SK-MEL-5 (cell line): ENCODE measurements at regions not wholly inside any gene's neighbourhood (a gene's known extent, or its start where the extent isn't known, plus 50 kb on each side); places are given as distances from the start of the nearest gene placed in this dataset.
"Not testable (repeated sequence)": the region's sequence is repeated elsewhere in the genome, so short reads cannot be mapped to it uniquely, and the experiment has no call there.

Experiments used
- DNase-seq: peaks from one replicate; pipeline ENCODE4 v3.0.0-alpha.2; 2016; ENCODE audit warnings: low read depth, low spot score
- in situ Hi-C: cut with HindIII; loops from 2 replicates; pipeline ENCODE4 v1.10.0; 2016; ENCODE audit warnings: low sequenced_read_pairs, high pct_unique_total_duplicates, low pct_unique_long_range_greater_than_20kb

DNA sequence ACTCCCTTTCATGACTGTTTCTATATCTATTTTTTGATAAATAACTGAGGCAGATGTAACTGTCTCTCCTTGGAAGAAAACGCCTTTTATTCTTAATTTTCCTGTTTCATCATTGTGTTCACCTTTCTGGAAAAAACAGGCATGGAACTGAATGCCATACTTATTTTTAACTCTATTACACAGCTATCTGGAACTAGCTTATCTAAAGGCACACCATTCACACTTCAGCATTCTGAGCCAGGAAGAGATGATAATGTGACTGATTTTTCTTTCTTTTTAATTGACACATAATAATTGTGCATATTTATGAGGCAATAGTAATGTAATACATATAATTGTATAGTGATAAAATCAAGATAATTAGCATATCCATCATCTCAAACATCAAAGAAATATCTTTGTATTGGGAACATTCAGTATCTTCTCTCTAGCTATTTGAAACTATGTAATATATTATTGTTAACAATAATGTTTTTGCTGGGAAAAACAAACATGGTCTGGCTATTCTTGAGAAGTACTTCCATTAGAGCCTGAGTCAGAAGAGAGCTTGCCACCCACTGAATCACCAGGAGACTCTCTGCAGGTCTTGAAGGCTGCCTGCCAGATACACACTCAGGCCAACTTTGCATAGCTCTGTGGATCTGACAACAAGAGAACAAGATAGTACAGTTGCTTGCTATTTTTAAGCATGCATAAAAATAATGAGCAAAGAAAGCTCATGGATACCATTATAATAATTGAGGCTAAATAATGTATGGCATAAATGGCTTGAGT is 501.0 kb upstream of the EDIL3 start:
- in situ Hi-C loops, result no loop called here
- no peak for DNase-seq

DNA sequence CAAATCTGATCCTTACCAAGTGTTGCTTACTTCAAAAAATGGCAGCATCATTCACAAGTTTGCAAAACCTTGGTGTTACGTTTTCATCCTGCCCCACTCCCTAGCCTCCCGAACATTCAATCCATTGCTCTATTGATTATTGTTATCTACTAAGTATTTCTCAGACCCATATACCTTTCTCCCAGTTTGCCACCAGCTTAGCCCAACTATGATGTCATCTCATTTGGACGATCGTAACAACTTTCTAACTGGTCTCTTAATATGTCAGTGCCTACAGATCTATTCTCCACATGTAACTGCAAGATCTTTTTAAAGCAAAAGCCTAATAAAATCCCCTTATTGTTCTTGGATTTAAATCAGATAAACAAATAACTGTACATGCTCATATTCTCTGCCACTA is 497.1 kb upstream of the EDIL3 start:
- no peak for DNase-seq
- in situ Hi-C loops, result no loop called here

DNA sequence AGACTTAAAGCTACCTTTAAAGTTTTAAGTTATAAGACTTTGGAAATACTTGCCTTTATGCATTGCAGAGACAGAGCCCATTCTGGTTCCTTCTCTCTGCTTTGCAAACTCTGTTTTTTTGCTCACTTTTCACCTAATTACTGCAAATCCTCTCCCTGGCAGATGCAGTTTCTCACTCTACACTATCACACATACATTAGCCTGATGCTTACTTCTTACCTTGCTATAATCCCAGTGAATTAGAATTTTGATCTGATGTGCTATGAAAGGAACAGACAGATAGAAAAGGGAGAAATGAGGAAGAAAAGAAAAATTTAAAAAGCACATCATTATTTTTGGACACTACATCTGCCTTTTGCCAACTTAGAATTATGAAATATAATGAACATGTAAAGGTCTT is 489.5 kb upstream of the EDIL3 start:
- no peak for DNase-seq
- in situ Hi-C loops, result no loop called here

DNA sequence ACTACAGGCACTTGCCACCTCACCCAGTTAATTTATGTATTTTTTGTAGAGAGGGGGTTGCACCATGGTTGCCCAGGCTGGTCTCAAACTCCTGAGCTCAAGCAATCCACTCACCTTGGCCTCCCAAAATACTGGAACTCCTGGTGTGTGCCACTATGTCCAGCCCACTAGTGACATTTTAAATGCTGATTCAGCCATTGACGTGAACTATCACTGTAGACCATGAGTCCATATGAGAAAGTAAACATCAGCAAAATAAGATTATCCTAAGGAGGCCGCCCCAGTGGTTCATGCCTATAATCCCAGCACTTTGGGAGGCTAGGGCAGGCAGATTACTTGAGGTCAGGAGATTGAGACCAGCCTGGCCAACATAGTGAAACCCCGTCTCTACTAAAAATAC is 488.1 kb upstream of the EDIL3 start:
- in situ Hi-C loops, result no loop called here
- no peak for DNase-seq

DNA sequence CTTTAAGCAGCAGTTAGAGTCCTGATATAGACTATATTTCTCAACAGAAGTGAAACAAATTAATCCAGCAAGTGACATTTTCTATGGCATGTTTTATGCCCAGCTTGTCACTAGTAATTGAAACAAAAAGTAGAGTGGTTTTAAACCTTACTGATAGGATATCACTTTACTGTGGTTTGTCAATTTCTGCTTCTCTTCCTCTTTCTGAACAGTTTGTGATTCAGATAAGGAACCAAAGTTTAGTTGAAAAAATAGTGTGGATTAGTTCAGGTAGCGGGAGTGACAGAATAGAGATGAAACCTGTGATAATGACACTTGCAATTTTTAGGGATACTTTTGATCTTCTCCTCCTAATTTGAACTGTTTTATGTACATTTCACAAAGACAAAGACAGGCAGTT is 485.7 kb upstream of the EDIL3 start:
- in situ Hi-C loops, result no loop called here
- DNase-seq, result no peak

DNA sequence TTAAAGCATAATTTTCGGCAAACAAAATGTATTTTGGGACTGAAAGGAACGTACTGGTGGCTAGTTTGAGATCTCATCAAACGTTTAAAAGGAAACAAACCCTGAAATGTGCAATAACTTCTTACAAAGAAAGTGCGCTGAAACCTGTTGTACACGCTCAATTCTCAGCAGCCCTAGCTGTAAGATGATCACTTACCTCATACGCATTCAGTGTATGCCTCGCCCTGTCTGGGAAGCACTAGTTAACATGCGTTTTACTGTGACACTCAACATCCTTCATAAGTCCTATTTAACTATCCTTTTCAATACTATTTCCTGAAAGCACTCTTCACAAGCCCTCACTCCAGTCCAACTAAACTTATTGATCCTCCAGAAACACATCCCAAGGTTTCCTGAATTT is 485.0 kb upstream of the EDIL3 start:
- in situ Hi-C loops, result no loop called here
- DNase-seq, result no peak

DNA sequence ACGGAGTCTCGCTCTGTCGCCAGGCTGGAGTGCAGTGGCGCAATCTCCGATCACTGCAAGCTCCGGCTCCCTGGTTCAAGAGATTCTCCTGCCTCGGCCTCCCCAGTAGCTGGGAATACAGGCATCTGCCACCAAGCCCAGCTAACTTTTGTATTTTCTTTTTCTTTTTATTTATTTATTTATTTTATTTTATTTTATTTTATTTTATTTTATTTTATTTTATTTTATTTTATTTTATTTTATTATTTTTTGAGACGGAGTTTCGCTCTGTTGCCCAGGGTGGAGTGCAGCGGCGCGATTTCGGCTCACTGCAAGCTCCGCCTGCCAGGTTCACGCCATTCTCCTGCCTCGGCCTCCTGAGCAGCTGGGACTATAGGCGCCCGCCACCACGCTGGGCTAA is 479.3 kb upstream of the EDIL3 start:
- in situ Hi-C loops, DNase-seq: not testable (repeated sequence)

DNA sequence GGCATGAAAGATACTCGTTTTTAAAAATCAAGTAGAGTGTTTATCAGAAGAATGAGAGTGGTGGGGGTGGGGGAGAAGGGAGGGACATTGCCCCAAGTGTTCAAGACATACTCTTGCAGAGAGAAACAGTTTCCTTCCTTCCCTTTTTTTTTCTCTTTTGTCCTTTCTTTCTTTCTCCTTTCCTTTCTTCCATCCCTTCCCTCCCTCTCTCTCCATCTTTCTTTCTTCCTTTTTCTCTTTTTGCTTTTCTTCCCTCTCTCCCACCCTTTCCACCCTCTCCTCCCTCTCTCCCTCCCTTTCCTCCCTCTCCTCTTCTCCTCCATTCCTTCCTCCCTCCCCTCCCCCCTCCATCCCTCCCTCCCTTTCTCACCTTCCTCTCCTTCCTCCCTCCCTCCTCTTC is 478.3 kb upstream of the EDIL3 start:
- no peak for DNase-seq
- in situ Hi-C loops, result no loop called here

DNA sequence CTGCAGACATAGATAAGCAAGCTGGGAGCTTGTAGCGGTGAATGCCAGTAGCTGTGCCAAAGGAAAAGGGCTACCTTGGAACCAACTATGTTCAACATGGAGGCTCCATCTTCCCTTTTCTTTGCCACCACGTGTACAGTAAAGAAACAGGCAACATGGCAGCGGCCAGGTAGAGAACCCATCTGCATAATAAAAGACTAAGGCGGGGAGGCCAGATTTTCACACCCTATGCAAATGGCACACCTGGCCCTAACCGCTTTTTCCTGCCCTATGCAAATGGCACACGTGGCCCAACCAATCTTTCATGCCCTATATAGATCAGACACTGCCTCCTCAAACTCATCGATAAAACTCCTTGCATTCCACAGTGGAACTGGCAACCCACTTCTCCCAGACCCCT is 477.5 kb upstream of the EDIL3 start:
- in situ Hi-C loops, result no loop called here

DNA sequence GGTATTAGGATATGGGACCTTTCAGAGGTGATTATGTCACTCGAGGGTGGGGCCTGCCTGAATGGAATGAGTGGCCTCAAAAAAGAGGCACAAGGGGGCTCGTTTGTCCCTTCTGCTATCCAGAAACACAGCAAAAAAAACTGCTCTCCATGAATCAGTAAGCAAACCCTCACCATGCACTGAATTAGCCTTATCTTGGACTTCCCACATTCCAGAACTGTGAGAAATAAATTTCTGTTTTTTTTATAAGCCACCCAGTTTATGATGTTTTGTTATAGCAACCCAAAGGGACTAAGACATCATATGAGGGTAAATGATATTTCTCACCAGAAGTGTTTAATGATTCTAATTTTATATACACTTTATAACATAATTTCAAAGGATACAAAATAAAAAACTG is 476.6 kb upstream of the EDIL3 start:
- in situ Hi-C loops, result no loop called here
- no peak for DNase-seq

More for the DNA sequence above, 477.5 kb upstream of the EDIL3 start:
- DNase-seq, result no peak

DNA sequence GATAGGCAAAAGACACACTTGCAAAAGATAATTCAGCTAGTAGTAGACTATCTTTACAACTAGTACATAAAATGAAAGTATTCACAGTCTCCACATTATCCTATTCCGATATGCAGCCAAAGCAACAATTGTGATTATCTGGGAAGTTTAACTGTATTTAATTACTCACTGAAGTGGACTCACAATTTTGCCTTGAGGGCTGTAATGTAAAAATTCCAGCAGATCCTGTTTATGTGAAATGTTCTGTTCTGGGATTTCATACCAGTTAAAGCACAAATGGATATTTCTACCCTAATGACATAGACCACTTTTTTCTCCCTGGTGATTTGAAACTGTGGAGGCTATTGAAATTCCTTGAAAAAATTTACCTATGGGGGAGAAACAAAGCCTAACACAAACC is 474.4 kb upstream of the EDIL3 start:
- DNase-seq, result no peak
- in situ Hi-C loops, result no loop called here

DNA sequence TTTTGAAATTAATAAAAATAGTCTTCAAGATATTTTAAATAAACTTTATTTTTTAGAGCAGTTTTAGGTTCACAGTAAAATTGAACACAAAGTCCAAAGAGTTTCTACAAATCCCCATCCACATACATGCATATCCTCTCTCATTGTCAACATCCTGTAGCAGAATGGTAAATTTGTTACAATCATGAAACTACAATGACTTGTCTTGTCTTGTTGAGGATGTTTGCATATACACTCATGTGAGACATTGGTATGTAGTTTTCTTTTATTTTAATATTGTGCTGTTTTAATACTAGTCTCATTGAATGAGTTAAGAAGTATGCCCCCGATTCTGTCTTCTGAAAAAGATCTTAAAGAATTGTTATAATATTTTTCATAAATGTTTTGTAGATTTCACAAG is 447.0 kb upstream of the EDIL3 start:
- DNase-seq, result no peak
- in situ Hi-C loops, result no loop called here

DNA sequence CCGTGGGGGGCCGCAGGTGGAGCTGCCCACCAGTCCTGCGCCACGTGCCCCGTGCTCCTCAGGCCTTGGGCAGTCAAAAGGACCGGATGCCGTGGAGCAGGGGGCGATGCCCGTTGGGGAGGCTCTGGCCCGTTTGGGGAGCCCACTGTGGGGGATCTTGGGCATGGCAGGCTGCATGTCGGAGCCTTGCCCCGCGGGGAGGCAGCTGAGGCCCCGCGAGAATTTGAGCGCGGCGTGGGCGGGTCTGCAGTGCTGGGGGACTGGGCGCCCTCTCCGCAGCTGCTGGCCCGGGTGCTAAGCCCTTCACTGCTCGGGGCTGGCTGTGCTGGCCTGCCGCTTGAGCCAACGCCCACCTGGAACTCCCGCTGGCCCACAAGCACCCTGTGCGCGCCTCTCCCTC is 445.6 kb upstream of the EDIL3 start:
- no peak for DNase-seq
- in situ Hi-C loops, result no loop called here

DNA sequence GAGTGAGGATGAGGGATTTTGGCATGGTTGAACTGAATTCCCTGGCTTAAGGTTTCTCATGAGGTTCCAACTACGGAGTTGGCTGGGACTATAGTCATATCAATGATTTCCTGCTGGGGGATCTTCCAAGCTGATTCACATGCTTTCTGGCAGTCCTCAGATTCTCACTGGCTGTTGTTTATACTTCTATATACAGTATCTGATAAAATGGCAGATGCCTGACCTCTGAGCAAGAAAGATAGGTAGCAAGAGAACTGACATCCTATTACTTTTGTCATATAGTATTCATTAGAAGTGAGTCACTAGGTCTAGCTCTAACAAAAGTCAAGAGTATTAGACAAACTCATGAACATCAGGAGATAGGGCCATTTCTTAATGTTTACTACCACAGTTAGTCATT is 440.9 kb upstream of the EDIL3 start:
- in situ Hi-C loops, result no loop called here
- DNase-seq, result no peak

DNA sequence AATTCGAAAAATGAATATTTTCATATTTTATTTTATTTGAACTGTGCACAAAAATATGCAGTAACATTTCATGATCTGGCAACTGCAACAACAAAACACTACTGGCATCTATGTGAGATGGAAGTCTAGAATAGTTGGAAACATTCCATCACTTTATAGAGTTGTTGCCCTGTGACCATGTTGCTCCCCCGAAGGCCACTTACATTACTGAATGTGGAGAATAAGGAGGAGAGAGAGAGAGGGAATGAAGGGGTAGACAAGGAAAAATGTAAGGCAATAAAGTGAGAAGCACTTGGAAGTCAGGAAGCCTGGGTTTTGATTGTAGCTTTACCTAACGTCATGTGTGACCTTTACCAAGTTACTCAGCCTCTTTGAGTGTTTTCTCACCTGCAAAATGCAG is 437.2 kb upstream of the EDIL3 start:
- in situ Hi-C loops, result no loop called here
- DNase-seq, result no peak

DNA sequence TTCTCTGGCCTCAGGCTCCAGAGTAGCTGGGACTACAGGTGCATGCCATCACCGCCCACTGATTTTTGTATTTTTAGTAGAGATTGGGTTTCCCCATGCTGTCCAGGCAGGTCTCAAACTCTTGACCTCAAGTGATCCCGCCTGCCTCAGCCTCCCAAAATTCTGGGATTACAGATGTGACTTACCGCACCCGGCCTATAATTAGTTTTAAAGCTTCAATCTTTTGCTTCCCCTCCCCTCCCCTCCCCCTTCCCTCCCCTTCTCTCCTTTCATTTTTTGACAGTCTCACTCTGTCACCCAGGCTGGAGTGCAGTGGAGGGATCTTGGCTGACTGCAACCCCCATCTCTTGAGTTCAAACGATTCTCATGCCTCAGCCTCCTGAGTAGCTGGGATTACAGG is 433.3 kb upstream of the EDIL3 start:
- no peak for DNase-seq

DNA sequence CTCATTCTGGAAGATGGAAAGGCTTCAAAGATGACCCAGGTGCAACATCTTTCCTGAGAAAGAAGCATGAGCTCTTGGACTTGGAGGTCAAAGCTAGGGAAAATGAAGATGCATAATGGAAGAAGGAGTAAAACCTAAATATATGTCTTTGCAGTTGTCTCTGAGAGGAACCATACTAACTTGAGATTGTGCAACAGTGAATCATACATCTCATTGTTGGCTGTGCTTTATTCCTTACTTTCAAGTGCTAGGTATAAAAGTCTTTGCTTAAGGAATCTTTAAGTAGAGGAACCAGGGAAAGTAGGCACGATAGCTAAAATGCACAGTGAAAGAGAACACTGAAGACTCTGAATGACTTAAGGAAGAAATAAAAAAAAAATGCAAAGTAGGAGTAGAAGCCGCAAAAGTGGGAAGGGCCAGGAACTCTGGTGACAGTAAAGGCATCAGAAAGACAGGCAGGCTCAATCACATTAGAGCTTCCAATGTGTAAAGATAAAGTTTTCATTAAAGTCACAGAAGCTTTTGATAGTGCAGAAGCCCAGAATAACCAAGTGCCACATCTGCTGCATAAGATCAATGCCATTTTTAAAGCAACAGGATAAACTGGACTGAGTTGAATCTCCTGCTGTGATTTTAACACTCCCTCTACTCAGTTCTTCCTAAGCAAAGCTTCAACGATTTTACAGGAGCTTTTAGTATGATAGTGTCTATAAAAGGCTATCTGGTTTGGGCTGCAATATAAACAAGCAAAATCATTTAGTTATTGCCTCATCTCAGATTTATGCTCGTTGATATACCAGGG is 432.3 kb upstream of the EDIL3 start:
- in situ Hi-C loops, result no loop called here
- no peak for DNase-seq

More for the DNA sequence above, 433.3 kb upstream of the EDIL3 start:
- in situ Hi-C loops, result no loop called here

DNA sequence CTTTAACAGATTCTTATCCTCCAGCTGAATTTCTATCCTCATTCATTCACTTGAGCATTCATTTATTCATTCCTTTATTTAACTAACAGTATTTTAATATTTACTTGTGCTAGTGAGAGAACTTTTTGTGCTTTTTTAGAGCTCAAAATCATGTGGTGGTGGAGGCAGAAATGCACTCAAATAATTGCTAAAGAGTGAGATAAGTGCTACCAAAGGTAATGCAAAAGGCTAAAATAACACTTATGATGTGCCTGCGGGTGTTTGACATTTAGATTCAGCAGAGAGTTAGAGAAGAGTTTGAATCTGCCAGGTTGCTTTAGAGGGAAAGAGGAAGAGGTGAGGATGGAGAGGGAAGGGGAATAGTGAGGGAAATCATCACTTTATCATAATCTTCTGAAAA is 431.5 kb upstream of the EDIL3 start:
- no peak for DNase-seq
- in situ Hi-C loops, result no loop called here

DNA sequence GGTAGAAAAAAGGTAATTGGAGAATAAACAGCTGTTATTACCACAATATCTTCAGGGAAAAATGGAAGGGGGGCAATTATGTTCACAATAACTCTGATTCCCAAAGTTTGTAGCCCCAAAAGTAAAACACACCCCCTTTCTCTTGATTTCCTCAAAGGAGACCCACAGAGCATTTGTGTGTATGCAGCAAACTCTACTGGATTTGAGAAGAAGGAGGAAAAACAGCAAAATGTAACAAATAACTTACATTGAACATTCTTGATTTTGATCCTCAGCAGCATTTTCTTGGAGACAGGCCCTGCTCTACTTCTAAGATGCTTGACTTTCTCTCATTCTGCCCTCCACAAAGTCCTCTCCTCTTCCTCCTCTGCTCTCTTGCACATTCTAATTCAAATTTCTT is 420.8 kb upstream of the EDIL3 start:
- in situ Hi-C loops, result no loop called here
- DNase-seq, result no peak
